IMR-90 (cell line): ENCODE measurements at regions not wholly inside any gene's neighbourhood (a gene's known extent, or its start where the extent isn't known, plus 50 kb on each side); places are given as distances from the start of the nearest gene placed in this dataset.

Experiments used
- FOS ChIP-seq: fragments of 150-350 bp; IDR thresholded peaks from 2 replicates; pipeline ENCODE4 v1.6.1; 2016; ENCODE audit warnings: low read depth, low read length
- POLR2A ChIP-seq: IDR thresholded peaks from 2 replicates; pipeline ENCODE4 v1.6.1; 2012; ENCODE audit warnings: mild to moderate bottlenecking, low read depth, low read length
- RAD21 ChIP-seq: IDR thresholded peaks from 2 replicates; pipeline ENCODE4 v1.6.1; 2012; ENCODE audit warnings: low read length, improper control_type of control experiment
- TF ChIP-seq, protein P1 (sequence below): conservative IDR thresholded peaks from 2 replicates; pipeline ENCODE4 v1.5.1; 2012; ENCODE audit warnings: mild to moderate bottlenecking, low read depth, low read length, improper control_type of control experiment

DNA sequence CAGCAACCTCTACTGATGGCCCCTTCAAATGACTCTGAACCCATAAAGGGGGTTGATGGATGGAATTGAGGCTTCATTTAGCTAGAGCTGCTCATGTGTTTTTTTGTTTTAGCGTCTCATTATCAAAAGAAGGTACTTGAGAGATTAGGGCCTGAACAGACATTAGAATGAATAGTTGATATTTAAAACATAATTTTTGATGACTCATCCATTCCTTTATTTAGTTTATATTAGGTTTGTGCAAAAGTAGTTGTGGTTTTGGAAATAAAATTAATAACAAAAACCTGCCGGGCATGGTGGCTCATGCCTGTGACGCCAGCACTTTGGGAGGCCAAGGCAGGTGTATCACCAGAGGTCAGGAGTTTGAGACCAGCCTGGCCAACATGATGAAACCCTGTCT, 485.9 kb downstream of the PSAT1 start:
- no peak for TF ChIP-seq POLR2A
- TF ChIP-seq, protein P1, sequence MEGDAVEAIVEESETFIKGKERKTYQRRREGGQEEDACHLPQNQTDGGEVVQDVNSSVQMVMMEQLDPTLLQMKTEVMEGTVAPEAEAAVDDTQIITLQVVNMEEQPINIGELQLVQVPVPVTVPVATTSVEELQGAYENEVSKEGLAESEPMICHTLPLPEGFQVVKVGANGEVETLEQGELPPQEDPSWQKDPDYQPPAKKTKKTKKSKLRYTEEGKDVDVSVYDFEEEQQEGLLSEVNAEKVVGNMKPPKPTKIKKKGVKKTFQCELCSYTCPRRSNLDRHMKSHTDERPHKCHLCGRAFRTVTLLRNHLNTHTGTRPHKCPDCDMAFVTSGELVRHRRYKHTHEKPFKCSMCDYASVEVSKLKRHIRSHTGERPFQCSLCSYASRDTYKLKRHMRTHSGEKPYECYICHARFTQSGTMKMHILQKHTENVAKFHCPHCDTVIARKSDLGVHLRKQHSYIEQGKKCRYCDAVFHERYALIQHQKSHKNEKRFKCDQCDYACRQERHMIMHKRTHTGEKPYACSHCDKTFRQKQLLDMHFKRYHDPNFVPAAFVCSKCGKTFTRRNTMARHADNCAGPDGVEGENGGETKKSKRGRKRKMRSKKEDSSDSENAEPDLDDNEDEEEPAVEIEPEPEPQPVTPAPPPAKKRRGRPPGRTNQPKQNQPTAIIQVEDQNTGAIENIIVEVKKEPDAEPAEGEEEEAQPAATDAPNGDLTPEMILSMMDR = no peak
- peak; percentile 43; the same call in 1 of the 2 replicates for TF ChIP-seq FOS
- no peak for TF ChIP-seq RAD21
